ENCODE measurements at regions not wholly inside any gene's neighbourhood (a gene's known extent, or its start where the extent isn't known, plus 50 kb on each side); places are given as distances from the start of the nearest gene placed in this dataset.
A peak's percentile ranks its signal among the peaks of the same experiment; 100 is the strongest.

- no peak for DNase-seq (ENCODE audit: low read depth)
- no peak overlapping the region for H3K4me3 ChIP-seq (ENCODE audit: control insufficient read depth, low read depth, low read length)
- no peak for TF ChIP-seq CTCF (conservative IDR thresholded peaks at IDR 0.05; ENCODE audit: control insufficient read depth, insufficient read depth, low read depth, low read length)
Observed at GRCh38 chr2:187098154-187098553, 249.2 kb upstream of the ZSWIM2 start.

GRCh38 chr2:187093771-187094412 is 244.9 kb upstream of the ZSWIM2 start:
- H3K4me3 ChIP-seq (ENCODE audit: control insufficient read depth, low read depth, low read length): no peak overlapping the region
- TF ChIP-seq CTCF (conservative IDR thresholded peaks at IDR 0.05; ENCODE audit: control insufficient read depth, insufficient read depth, low read depth, low read length): no peak
- no peak for DNase-seq (ENCODE audit: low read depth)

DNA sequence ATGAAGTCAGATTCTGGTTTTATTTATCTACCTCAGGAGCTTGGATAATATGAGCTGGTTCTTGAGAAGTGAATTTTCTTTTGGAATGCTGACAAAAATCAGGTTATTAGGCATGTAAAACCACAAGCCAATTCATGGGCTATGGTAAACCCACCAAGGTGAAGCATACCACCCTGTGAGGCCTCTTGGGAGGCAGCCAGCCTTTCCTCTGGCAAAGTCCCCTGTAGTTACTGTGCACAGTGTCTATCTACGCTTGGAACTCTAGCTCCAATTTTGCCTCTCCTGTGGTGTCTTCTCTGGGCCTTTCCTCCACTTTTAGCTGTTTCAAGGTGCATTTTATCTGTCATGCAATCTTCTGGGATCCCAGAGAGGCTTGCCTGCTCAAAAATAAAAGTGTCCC is 242.7 kb upstream of the ZSWIM2 start:
- DNase-seq (ENCODE audit: low read depth): no peak
- H3K4me3 ChIP-seq (ENCODE audit: control insufficient read depth, low read depth, low read length): no peak overlapping the region
- no peak for TF ChIP-seq CTCF (conservative IDR thresholded peaks at IDR 0.05; ENCODE audit: control insufficient read depth, insufficient read depth, low read depth, low read length)

GRCh38 chr2:187084524-187084923 is 235.6 kb upstream of the ZSWIM2 start:
- H3K4me3 ChIP-seq (ENCODE audit: control insufficient read depth, low read depth, low read length): no peak overlapping the region
- no peak for DNase-seq (ENCODE audit: low read depth)
- TF ChIP-seq CTCF (conservative IDR thresholded peaks at IDR 0.05; ENCODE audit: control insufficient read depth, insufficient read depth, low read depth, low read length): no peak

DNA sequence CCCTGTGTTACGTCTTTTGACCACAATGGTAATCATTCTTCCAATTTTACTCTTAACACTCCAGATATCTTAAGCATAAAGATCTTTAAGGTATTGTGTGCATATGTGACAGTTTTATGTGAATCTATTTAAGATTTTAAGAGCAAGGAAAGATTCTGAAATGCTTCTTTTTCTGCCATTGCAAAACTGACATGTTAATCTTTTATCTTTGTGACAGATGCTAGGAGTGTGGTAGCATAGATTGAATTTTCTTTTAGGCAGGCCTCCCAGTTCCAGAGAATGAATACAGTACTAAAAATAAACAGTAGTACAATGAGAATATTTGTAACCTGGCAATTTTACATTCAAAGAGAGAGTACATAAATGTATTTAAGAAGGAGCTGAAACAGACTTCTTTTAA is 232.5 kb upstream of the ZSWIM2 start:
- no peak overlapping the region for H3K4me3 ChIP-seq (ENCODE audit: control insufficient read depth, low read depth, low read length)
- no peak for DNase-seq (ENCODE audit: low read depth)

DNA sequence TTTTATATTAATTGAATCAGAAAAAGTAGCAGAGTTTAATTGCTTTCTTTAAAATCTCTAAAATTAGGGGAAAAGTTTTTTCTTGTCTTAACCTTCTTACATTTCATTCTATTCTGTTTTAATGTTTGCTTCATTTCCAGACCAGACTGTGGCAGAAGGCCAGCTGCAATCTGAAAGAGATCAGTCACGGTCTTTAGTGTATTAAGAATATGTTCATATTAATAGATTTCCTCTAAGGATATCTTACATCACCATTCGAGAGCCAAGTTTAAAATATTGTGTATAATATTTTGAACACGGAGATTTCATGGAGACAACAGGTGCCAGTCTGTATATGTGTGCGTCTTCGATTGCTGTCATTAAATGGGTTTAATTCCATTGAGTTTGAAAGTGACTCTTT is 230.9 kb upstream of the ZSWIM2 start:
- TF ChIP-seq CTCF (conservative IDR thresholded peaks at IDR 0.05; ENCODE audit: control insufficient read depth, insufficient read depth, low read depth, low read length): no peak
- no peak overlapping the region for H3K4me3 ChIP-seq (ENCODE audit: control insufficient read depth, low read depth, low read length)
- DNase-seq (ENCODE audit: low read depth): no peak

More for the DNA sequence above, 232.5 kb upstream of the ZSWIM2 start:
- no peak for TF ChIP-seq CTCF (conservative IDR thresholded peaks at IDR 0.05; ENCODE audit: control insufficient read depth, insufficient read depth, low read depth, low read length)

DNA sequence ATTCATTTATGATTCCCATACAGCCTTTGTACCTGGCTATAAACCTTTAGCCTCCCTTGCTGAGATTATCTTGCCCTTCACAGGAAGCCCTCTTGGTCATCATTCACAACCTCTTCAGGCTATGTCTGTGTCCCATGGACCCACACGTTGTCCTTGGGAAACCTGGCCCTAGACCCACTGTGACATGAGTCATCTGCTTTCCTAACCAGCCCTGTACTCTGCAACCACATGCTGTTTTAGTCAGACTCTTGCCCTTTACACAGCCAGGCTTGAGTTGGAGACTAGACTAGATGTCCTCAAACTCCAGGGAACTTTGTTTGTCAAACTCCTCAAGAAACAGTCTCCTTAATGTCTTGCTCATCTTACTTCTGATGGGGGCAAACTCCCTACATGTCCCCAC is 229.3 kb upstream of the ZSWIM2 start:
- no peak overlapping the region for H3K4me3 ChIP-seq (ENCODE audit: control insufficient read depth, low read depth, low read length)
- peak; percentile 68 for DNase-seq (ENCODE audit: low read depth)
- no peak for TF ChIP-seq CTCF (conservative IDR thresholded peaks at IDR 0.05; ENCODE audit: control insufficient read depth, insufficient read depth, low read depth, low read length)
